HepG2 (cell line): ENCODE measurements at regions not wholly inside any gene's neighbourhood (a gene's known extent, or its start where the extent isn't known, plus 50 kb on each side); places are given as distances from the start of the nearest gene placed in this dataset.

Experiments used
- ATAC-seq: fragments of 200-7000 bp; cut with Tn5 transposase; 3 replicates; pipeline ENCODE4 v1.9.1; 2020; ENCODE audit warnings: mild to moderate bottlenecking, moderate library complexity
- BruUV-seq: library from RNA; stranded (reverse); fragments of 400-500 nt; replicated peaks from 2 replicates; lab custom pipeline; 2021; lab: Mats Ljungman, UMichigan
- CTCF ChIA-PET: fragments of 300-600 bp; formaldehyde crosslinking; extraction: SDS; loops from one replicate; lab custom pipeline; 2021; ENCODE audit warnings: low total read pairs, inconsistent platforms, low intra/inter-chr PET ratio; lab: Yijun Ruan, JAX
- POLR2A ChIA-PET: fragments of 350-600 bp; sonication (Branson Sonifier 250); formaldehyde crosslinking; loops from one replicate; lab custom pipeline; 2020; ENCODE audit warnings: antibody characterized with exemption, inconsistent platforms; lab: Yijun Ruan, JAX
- DNase-seq: peaks from one replicate; pipeline ENCODE4 v3.0.0-alpha.2; 2015; ENCODE audit warnings: low spot score
- FAIRE-seq: peaks from 3 replicates; lab custom pipeline; 2011; peaks lifted over from hg19 to GRCh38; lab: Jason Lieb, UNC
- H2AFZ ChIP-seq: one replicate; pipeline ENCODE4 v1.6.1; 2011; ENCODE audit warnings: low read length, inconsistent platforms
- H3K27ac ChIP-seq: fragments of 300-600 bp; 3 replicates; pipeline ENCODE4 v1.8.0; 2011; ENCODE audit warnings: mixed run types, mild to moderate bottlenecking, mixed read lengths, low read length, inconsistent platforms; ENCODE audit not compliant: insufficient read depth; ENCODE audit errors: extremely low read length
- H3K27me3 ChIP-seq, 2 experiments: fragments of 200-600 bp in 1 of 2; 2 replicates in 1 of 2; 3 replicates in 1 of 2; pipeline versions ENCODE4 v1.6.0 to v1.8.0; 2011; ENCODE audit warnings: low read length in 2 of 2, mild to moderate bottlenecking in 2 of 2, moderate library complexity in 2 of 2, inconsistent platforms in 1 of 2; ENCODE audit not compliant: insufficient read depth in 2 of 2, control insufficient read depth in 1 of 2
- H3K36me3 ChIP-seq, 2 experiments: fragments of 200-600 bp in 1 of 2; replicated peaks in 1 of 2; 2 replicates in 1 of 2; 3 replicates in 1 of 2; pipeline versions ENCODE4 v1.5.1 to v1.8.0; 2011; ENCODE audit warnings: low read length in 2 of 2, inconsistent platforms in 1 of 2; ENCODE audit not compliant: insufficient read depth in 2 of 2, control insufficient read depth in 1 of 2
- H3K4me1 ChIP-seq: 2 replicates; pipeline ENCODE4 v1.5.1; 2012; ENCODE audit warnings: low read length, inconsistent platforms; ENCODE audit not compliant: insufficient read depth
- H3K4me2 ChIP-seq: 2 replicates; pipeline ENCODE4 v1.6.0; 2011; ENCODE audit warnings: low read depth, low read length, inconsistent platforms
- H3K4me3 ChIP-seq, 3 experiments: fragments of 200-600 bp in 1 of 3; sonication (generic), shearing (Covaris generic) in 1 of 3; replicated peaks in 1 of 3; 2 replicates each; pipeline ENCODE4 v1.5.1; 2011 to 2016; ENCODE audit warnings: low read length in 3 of 3, inconsistent platforms in 2 of 3, low read depth in 2 of 3, mild to moderate bottlenecking in 2 of 3, control low read depth in 1 of 3, mixed read lengths in 1 of 3; ENCODE audit not compliant: insufficient read depth in 1 of 3
- H3K79me2 ChIP-seq: one replicate; pipeline ENCODE4 v1.6.1; 2011; ENCODE audit warnings: low read length, inconsistent platforms; ENCODE audit not compliant: insufficient read depth
- H3K9ac ChIP-seq: 2 replicates; pipeline ENCODE4 v1.6.0; 2011; ENCODE audit warnings: mild to moderate bottlenecking, low read depth, low read length, inconsistent platforms; ENCODE audit not compliant: insufficient read depth
- H3K9me3 ChIP-seq: 2 replicates; pipeline ENCODE4 v1.5.1; 2012; ENCODE audit warnings: mild to moderate bottlenecking, low read length
- H4K20me1 ChIP-seq: 2 replicates; pipeline ENCODE4 v1.6.0; 2011; ENCODE audit warnings: inconsistent platforms, mild to moderate bottlenecking, low read length, moderate library complexity; ENCODE audit not compliant: insufficient read depth
- AKAP8 ChIP-seq: sonication (generic); formaldehyde crosslinking; IDR thresholded peaks from 2 replicates; pipeline ENCODE4 v1.5.1; 2020; ENCODE audit warnings: mild to moderate bottlenecking, missing genetic modification reagents
- ARNTL ChIP-seq: sonication (generic); formaldehyde crosslinking; IDR thresholded peaks from 2 replicates; pipeline ENCODE4 v1.4.0; 2020; ENCODE audit warnings: mild to moderate bottlenecking, missing genetic modification reagents
- ELF4 ChIP-seq: sonication (generic); formaldehyde crosslinking; IDR thresholded peaks from 2 replicates; pipeline ENCODE4 v1.5.0; 2020; ENCODE audit warnings: missing genetic modification reagents, mild to moderate bottlenecking, moderate library complexity, borderline replicate concordance
- HCFC1 ChIP-seq: fragments of 150-350 bp; IDR thresholded peaks from 2 replicates; pipeline ENCODE4 v1.6.1; 2014; ENCODE audit warnings: low read depth, low read length
- MEF2D ChIP-seq: sonication (generic); formaldehyde crosslinking; IDR thresholded peaks from 2 replicates; pipeline ENCODE4 v1.5.1; 2020; ENCODE audit warnings: mild to moderate bottlenecking, missing genetic modification reagents
- MTA1 ChIP-seq: sonication (generic); formaldehyde crosslinking; IDR thresholded peaks from 2 replicates; pipeline ENCODE4 v1.4.0; 2020; ENCODE audit warnings: missing genetic modification reagents, mild to moderate bottlenecking, borderline replicate concordance
- TCF12 ChIP-seq, 2 experiments: fragments of 450-650 bp in 1 of 2; sonication (generic) in 1 of 2; formaldehyde crosslinking in 1 of 2; IDR thresholded peaks; 2 replicates each; pipeline versions ENCODE4 v1.6.1 to v1.8.0; 2017 to 2022; ENCODE audit warnings: antibody characterized with exemption in 1 of 2, mild to moderate bottlenecking in 1 of 2, missing genetic modification reagents in 1 of 2, moderate library complexity in 1 of 2
- ZFYVE20 ChIP-seq: sonication (generic); formaldehyde crosslinking; IDR thresholded peaks from 2 replicates; pipeline ENCODE4 v1.8.0; 2023; ENCODE audit warnings: low read depth, mild to moderate bottlenecking, moderate library complexity, missing genetic modification reagents, borderline replicate concordance
- ZNF136 ChIP-seq: sonication (generic); formaldehyde crosslinking; IDR thresholded peaks from 2 replicates; pipeline ENCODE4 v1.8.1; 2022; ENCODE audit warnings: low read depth, mild to moderate bottlenecking, moderate library complexity, missing genetic modification reagents
- ZNF263 ChIP-seq: sonication (generic); formaldehyde crosslinking; IDR thresholded peaks from 2 replicates; pipeline ENCODE4 v1.4.0; 2020; ENCODE audit warnings: missing genetic modification reagents
- WGBS: methylation state at CpG from one replicate; pipeline ENCODE4 v1.1.6; 2017; ENCODE audit warnings: low lambda C conversion rate; 5-methylcytosine and 5-hydroxymethylcytosine counted together
- in situ Hi-C: cut with HindIII; loops from 2 replicates; pipeline ENCODE4 v1.10.0; 2017; ENCODE audit warnings: low pct_unique_long_range_greater_than_20kb; ENCODE audit not compliant: extremely low pct_ligation_motif_present
- intact Hi-C: fragments of 100-400 bp; cut with micrococcal nuclease; formaldehyde crosslinking; loops from one replicate; pipeline ENCODE4 v1.10.0; 2022; ENCODE audit not compliant: unreplicated experiment
- TF ChIP-seq, protein P1 (sequence below): sonication (generic); formaldehyde crosslinking; IDR thresholded peaks from 2 replicates; pipeline ENCODE4 v1.4.0; 2020; ENCODE audit warnings: missing genetic modification reagents, borderline replicate concordance
- TF ChIP-seq, protein P2 (sequence below): IDR thresholded peaks from 2 replicates; pipeline ENCODE4 v1.6.1; 2016; ENCODE audit warnings: missing biosample characterization, missing genetic modification reagents, low read depth
- TF ChIP-seq, protein P3 (sequence below): sonication (generic); formaldehyde crosslinking; IDR thresholded peaks from 2 replicates; pipeline ENCODE4 v1.4.0; 2020; ENCODE audit warnings: missing genetic modification reagents

DNA sequence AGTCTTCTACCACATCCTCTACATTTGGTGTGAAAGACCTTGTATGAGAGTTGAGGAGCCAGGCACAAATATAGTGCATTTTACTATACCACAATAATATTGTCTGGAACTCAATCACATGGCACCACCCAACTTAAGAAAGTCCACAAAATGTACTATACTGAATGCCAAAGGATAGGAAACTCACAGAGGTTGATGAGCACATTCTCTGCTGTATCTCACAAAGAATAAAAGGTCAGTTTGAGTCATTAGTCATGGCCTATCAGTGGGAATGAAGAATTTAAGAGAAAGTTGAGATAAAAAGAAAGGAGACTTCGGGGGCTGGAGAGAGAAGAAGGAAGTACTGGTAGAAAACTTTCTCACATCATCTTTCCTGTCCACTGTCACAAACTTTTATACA is 134.3 kb downstream of the RDH14 start:
- ChIA-PET CTCF (no interaction called here), POLR2A (no interaction called here)
- Histone ChIP-seq H3K27ac (no peak overlapping the region), H3K36me3 (no peaks in the 10 kb centered on the region), H4K20me1 (no peaks in the 10 kb centered on the region), H3K4me2 (no peak overlapping the region), H3K27me3 (peaks cover 0 to 7% of the 10 kb centered on the region in 2 experiments; a peak in 1 of 5 replicates), H3K9me3 (no peaks in the 10 kb centered on the region), H2AFZ (no peak overlapping the region), H3K4me3 (no peak overlapping the region), H3K9ac (no peak overlapping the region), H3K4me1 (no peaks in the 10 kb centered on the region), H3K79me2 (no peaks in the 10 kb centered on the region)
- BruUV-seq, result no TSS peak
- FAIRE-seq, result no peak
- TF ChIP-seq ZFYVE20 (CRISPR knock-in tag) (no peak), TCF12 (IDR thresholded peaks at IDR 0.05) (no peak), TCF12 (CRISPR knock-in tag; IDR thresholded peaks at IDR 0.05) (no peak), MEF2D (CRISPR knock-in tag) (no peak), ZNF136 (no peak), MTA1 (no peak), AKAP8 (CRISPR knock-in tag) (no peak), ARNTL (no peak), ELF4 (no peak), ZNF263 (CRISPR knock-in tag) (no peak), HCFC1 (no peak)
- TF ChIP-seq, protein P1, sequence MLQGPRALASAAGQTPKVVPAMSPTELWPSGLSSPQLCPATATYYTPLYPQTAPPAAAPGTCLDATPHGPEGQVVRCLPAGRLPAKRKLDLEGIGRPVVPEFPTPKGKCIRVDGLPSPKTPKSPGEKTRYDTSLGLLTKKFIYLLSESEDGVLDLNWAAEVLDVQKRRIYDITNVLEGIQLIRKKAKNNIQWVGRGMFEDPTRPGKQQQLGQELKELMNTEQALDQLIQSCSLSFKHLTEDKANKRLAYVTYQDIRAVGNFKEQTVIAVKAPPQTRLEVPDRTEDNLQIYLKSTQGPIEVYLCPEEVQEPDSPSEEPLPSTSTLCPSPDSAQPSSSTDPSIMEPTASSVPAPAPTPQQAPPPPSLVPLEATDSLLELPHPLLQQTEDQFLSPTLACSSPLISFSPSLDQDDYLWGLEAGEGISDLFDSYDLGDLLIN (CRISPR knock-in tag), result no peak
- TF ChIP-seq, protein P2, sequence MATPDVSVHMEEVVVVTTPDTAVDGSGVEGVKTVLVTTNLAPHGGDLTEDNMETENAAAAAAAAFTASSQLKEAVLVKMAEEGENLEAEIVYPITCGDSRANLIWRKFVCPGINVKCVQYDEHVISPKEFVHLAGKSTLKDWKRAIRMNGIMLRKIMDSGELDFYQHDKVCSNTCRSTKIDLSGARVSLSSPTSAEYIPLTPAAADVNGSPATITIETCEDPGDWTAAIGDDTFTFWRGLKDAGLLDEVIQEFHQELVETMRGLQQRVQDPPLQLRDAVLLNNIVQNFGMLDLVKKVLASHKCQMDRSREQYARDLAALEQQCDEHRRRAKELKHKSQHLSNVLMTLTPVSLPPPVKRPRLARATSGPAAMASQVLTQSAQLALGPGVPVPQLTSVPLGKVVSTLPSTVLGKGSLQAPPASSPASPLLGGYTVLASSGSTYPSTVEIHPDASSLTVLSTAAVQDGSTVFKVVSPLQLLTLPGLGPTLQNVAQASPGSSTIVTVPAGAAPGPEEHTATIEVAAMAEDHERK, result no peak
- TF ChIP-seq, protein P3, sequence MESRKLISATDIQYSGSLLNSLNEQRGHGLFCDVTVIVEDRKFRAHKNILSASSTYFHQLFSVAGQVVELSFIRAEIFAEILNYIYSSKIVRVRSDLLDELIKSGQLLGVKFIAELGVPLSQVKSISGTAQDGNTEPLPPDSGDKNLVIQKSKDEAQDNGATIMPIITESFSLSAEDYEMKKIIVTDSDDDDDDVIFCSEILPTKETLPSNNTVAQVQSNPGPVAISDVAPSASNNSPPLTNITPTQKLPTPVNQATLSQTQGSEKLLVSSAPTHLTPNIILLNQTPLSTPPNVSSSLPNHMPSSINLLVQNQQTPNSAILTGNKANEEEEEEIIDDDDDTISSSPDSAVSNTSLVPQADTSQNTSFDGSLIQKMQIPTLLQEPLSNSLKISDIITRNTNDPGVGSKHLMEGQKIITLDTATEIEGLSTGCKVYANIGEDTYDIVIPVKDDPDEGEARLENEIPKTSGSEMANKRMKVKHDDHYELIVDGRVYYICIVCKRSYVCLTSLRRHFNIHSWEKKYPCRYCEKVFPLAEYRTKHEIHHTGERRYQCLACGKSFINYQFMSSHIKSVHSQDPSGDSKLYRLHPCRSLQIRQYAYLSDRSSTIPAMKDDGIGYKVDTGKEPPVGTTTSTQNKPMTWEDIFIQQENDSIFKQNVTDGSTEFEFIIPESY (CRISPR knock-in tag), result no peak
- no peak for ATAC-seq
- 0% methylated on average over 1 of the region's 1 CpG for WGBS
- intact Hi-C loops (no loop called here), in situ Hi-C loops (no loop called here)
- DNase-seq, result no peak
